ENCODE measurements at regions not wholly inside any gene's neighbourhood (a gene's known extent, or its start where the extent isn't known, plus 50 kb on each side); places are given as distances from the start of the nearest gene placed in this dataset.

GRCh38 chr5:176152930-176153311 lies 85.3 kb upstream of the SIMC1 start:
- no peak for TF ChIP-seq CTCF (IDR thresholded peaks at IDR 0.05)
- Mint-ChIP-seq H3K4me1 (ENCODE audit: unreplicated experiment) (peaks cover 4% of the 10 kb centered on the region), H3K27ac (ENCODE audit: unreplicated experiment) (no peak overlapping the region), H3K4me3 (ENCODE audit: unreplicated experiment) (no peak overlapping the region), H3K27me3 (ENCODE audit: unreplicated experiment) (peaks cover 5% of the 10 kb centered on the region), H3K36me3 (ENCODE audit: unreplicated experiment) (no peaks in the 10 kb centered on the region), H3K9me3 (ENCODE audit: unreplicated experiment) (no peaks in the 10 kb centered on the region)
- no peak for DNase-seq (ENCODE audit: extremely low spot score, unreplicated experiment)

GRCh38 chr5:176153741-176154140 lies 84.5 kb upstream of the SIMC1 start:
- peaks cover 5% of the 10 kb centered on the region for H3K27me3 Mint-ChIP-seq (ENCODE audit: unreplicated experiment)

GRCh38 chr5:176154821-176155220 lies 83.4 kb upstream of the SIMC1 start:
- H3K36me3 Mint-ChIP-seq (ENCODE audit: unreplicated experiment): no peaks in the 10 kb centered on the region
- no peak overlapping the region for H3K27ac Mint-ChIP-seq (ENCODE audit: unreplicated experiment)
- peaks cover 4% of the 10 kb centered on the region for H3K4me1 Mint-ChIP-seq (ENCODE audit: unreplicated experiment)
- TF ChIP-seq CTCF (IDR thresholded peaks at IDR 0.05): no peak
- no peak overlapping the region for H3K4me3 Mint-ChIP-seq (ENCODE audit: unreplicated experiment)
- peaks cover 1% of the 10 kb centered on the region for H3K9me3 Mint-ChIP-seq (ENCODE audit: unreplicated experiment)
- peaks cover 5% of the 10 kb centered on the region for H3K27me3 Mint-ChIP-seq (ENCODE audit: unreplicated experiment)
- DNase-seq (ENCODE audit: extremely low spot score, unreplicated experiment): no peak

More at GRCh38 chr5:176153741-176154140, 84.5 kb upstream of the SIMC1 start:
- Mint-ChIP-seq H3K27ac (ENCODE audit: unreplicated experiment) (no peak overlapping the region), H3K36me3 (ENCODE audit: unreplicated experiment) (no peaks in the 10 kb centered on the region), H3K4me1 (ENCODE audit: unreplicated experiment) (peaks cover 4% of the 10 kb centered on the region), H3K9me3 (ENCODE audit: unreplicated experiment) (no peaks in the 10 kb centered on the region), H3K4me3 (ENCODE audit: unreplicated experiment) (no peak overlapping the region)
- no peak for TF ChIP-seq CTCF (IDR thresholded peaks at IDR 0.05)
- DNase-seq (ENCODE audit: extremely low spot score, unreplicated experiment): no peak

- Mint-ChIP-seq H3K27me3 (ENCODE audit: unreplicated experiment) (peaks cover 5% of the 10 kb centered on the region), H3K27ac (ENCODE audit: unreplicated experiment) (no peak overlapping the region), H3K4me1 (ENCODE audit: unreplicated experiment) (peaks cover 4% of the 10 kb centered on the region), H3K4me3 (ENCODE audit: unreplicated experiment) (no peak overlapping the region), H3K9me3 (ENCODE audit: unreplicated experiment) (peaks cover 5% of the 10 kb centered on the region), H3K36me3 (ENCODE audit: unreplicated experiment) (no peaks in the 10 kb centered on the region)
- DNase-seq (ENCODE audit: extremely low spot score, unreplicated experiment): no peak
- TF ChIP-seq CTCF (IDR thresholded peaks at IDR 0.05): no peak
These were observed 82.3 kb upstream of the SIMC1 start for GRCh38 chr5:176155922-176156359.

GRCh38 chr5:176157656-176158055 lies 80.6 kb upstream of the SIMC1 start:
- H3K4me1 Mint-ChIP-seq (ENCODE audit: unreplicated experiment): no peaks in the 10 kb centered on the region
- H3K4me3 Mint-ChIP-seq (ENCODE audit: unreplicated experiment): no peak overlapping the region
- H3K36me3 Mint-ChIP-seq (ENCODE audit: unreplicated experiment): no peaks in the 10 kb centered on the region
- no peak for TF ChIP-seq CTCF (IDR thresholded peaks at IDR 0.05)
- peaks cover 6% of the 10 kb centered on the region for H3K27me3 Mint-ChIP-seq (ENCODE audit: unreplicated experiment)
- peaks cover 5% of the 10 kb centered on the region for H3K9me3 Mint-ChIP-seq (ENCODE audit: unreplicated experiment)
- H3K27ac Mint-ChIP-seq (ENCODE audit: unreplicated experiment): no peak overlapping the region
- no peak for DNase-seq (ENCODE audit: extremely low spot score, unreplicated experiment)
